SK-N-SH (cell line): ENCODE measurements at regions not wholly inside any gene's neighbourhood (a gene's known extent, or its start where the extent isn't known, plus 50 kb on each side); places are given as distances from the start of the nearest gene placed in this dataset.

ENCODE experiments used
- CHD2 ChIP-seq: fragments of 150-350 bp; IDR thresholded peaks from 2 replicates; pipeline ENCODE4 v1.6.1; 2018; ENCODE audit warnings: low read length; ENCODE audit not compliant: partially characterized antibody
- JUND ChIP-seq: IDR thresholded peaks from 2 replicates; pipeline ENCODE4 v1.4.0; 2012
- MEF2A ChIP-seq: IDR thresholded peaks from 2 replicates; pipeline ENCODE4 v1.4.0; 2012; ENCODE audit warnings: low read depth, borderline replicate concordance
- MXI1 ChIP-seq: IDR thresholded peaks from 2 replicates; pipeline ENCODE4 v1.6.1; 2012; ENCODE audit warnings: mild to moderate bottlenecking, low read depth, low read length, improper control_type of control experiment
- NFIC ChIP-seq: IDR thresholded peaks from 2 replicates; pipeline ENCODE4 v1.4.0; 2012; ENCODE audit warnings: borderline replicate concordance
- POLR2AphosphoS5 ChIP-seq: IDR thresholded peaks from 2 replicates; pipeline ENCODE4 v1.6.1; 2012; ENCODE audit warnings: low read depth, low read length
- TCF12 ChIP-seq: IDR thresholded peaks from 2 replicates; pipeline ENCODE4 v1.4.0; 2012
- TEAD4 ChIP-seq: IDR thresholded peaks from 2 replicates; pipeline ENCODE4 v1.4.0; 2012; ENCODE audit warnings: mild to moderate bottlenecking, borderline replicate concordance; ENCODE audit not compliant: insufficient read depth
- TF ChIP-seq, protein P1 (sequence below): fragments of 200-600 bp; sonication (generic); IDR thresholded peaks from 2 replicates; pipeline ENCODE4 v1.6.1; 2017; ENCODE audit warnings: antibody characterized with exemption, mild to moderate bottlenecking, moderate library complexity
- TF ChIP-seq, protein P2 (sequence below): IDR thresholded peaks from 2 replicates; pipeline ENCODE4 v1.4.0; 2012; ENCODE audit warnings: low read depth, borderline replicate concordance
- TF ChIP-seq, protein P3 (sequence below): IDR thresholded peaks from 2 replicates; pipeline ENCODE4 v1.4.0; 2012; ENCODE audit warnings: low read depth

DNA sequence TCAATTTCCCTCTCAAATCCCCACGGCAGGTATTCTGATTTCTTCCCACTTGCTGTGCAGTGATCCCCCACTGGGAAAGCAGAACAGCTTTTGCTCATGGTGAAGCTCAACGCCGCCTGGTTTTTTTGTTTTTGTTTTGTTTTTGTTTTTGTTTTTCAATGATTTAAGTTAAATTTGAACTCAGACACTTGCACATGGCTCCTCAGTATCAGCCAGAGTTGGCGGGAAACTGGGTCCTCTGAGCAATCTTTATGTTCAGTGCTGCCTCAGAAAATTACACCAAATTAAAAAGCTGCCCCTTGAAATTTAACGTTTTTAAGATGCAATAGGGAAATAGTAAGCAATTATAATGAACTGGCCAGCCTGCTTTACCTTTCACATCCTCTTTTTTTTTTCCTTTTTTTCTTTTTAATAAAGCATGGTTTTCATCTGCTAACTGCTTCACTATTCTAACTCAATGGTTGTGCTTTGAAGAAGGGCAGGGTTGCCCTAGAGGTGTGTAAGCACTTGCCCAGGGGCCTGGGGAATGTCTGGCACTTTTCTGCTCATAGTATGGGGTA lies 277.0 kb upstream of the HNRNPA3 start:
- TF ChIP-seq CHD2, result no peak
- TF ChIP-seq NFIC, result no peak
- no peak for TF ChIP-seq TCF12
- TF ChIP-seq, protein P1, sequence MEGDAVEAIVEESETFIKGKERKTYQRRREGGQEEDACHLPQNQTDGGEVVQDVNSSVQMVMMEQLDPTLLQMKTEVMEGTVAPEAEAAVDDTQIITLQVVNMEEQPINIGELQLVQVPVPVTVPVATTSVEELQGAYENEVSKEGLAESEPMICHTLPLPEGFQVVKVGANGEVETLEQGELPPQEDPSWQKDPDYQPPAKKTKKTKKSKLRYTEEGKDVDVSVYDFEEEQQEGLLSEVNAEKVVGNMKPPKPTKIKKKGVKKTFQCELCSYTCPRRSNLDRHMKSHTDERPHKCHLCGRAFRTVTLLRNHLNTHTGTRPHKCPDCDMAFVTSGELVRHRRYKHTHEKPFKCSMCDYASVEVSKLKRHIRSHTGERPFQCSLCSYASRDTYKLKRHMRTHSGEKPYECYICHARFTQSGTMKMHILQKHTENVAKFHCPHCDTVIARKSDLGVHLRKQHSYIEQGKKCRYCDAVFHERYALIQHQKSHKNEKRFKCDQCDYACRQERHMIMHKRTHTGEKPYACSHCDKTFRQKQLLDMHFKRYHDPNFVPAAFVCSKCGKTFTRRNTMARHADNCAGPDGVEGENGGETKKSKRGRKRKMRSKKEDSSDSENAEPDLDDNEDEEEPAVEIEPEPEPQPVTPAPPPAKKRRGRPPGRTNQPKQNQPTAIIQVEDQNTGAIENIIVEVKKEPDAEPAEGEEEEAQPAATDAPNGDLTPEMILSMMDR, result no peak
- TF ChIP-seq TEAD4, result no peak
- no peak for TF ChIP-seq MEF2A
- no peak for TF ChIP-seq MXI1
- TF ChIP-seq, protein P2, sequence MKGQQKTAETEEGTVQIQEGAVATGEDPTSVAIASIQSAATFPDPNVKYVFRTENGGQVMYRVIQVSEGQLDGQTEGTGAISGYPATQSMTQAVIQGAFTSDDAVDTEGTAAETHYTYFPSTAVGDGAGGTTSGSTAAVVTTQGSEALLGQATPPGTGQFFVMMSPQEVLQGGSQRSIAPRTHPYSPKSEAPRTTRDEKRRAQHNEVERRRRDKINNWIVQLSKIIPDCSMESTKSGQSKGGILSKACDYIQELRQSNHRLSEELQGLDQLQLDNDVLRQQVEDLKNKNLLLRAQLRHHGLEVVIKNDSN, result no peak
- no peak for TF ChIP-seq POLR2AphosphoS5
- TF ChIP-seq, protein P3, sequence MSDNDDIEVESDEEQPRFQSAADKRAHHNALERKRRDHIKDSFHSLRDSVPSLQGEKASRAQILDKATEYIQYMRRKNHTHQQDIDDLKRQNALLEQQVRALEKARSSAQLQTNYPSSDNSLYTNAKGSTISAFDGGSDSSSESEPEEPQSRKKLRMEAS, result no peak
- no peak for TF ChIP-seq JUND
